Keratinocyte (primary cell): ENCODE measurements at regions not wholly inside any gene's neighbourhood (a gene's known extent, or its start where the extent isn't known, plus 50 kb on each side); places are given as distances from the start of the nearest gene placed in this dataset.

ENCODE experiments used
- EZH2 ChIP-seq: IDR thresholded peaks from one replicate; pipeline ENCODE4 v1.6.1; 2012; ENCODE audit warnings: inconsistent platforms, mild to moderate bottlenecking, low read length, moderate library complexity
- TF ChIP-seq, protein P1 (sequence below), 3 experiments: IDR thresholded peaks in 1 of 3; conservative IDR thresholded peaks in 1 of 3; optimal IDR thresholded peaks in 1 of 3; 2 replicates in 2 of 3; 3 replicates in 1 of 3; pipeline versions ENCODE3 to v1.5.1; 2011; ENCODE audit warnings: low read length in 3 of 3, mild to moderate bottlenecking in 3 of 3, moderate library complexity in 2 of 3, control low read depth in 1 of 3, inconsistent platforms in 1 of 3; ENCODE audit not compliant: insufficient read depth in 2 of 3; ENCODE audit errors: extremely low read depth in 1 of 3

DNA sequence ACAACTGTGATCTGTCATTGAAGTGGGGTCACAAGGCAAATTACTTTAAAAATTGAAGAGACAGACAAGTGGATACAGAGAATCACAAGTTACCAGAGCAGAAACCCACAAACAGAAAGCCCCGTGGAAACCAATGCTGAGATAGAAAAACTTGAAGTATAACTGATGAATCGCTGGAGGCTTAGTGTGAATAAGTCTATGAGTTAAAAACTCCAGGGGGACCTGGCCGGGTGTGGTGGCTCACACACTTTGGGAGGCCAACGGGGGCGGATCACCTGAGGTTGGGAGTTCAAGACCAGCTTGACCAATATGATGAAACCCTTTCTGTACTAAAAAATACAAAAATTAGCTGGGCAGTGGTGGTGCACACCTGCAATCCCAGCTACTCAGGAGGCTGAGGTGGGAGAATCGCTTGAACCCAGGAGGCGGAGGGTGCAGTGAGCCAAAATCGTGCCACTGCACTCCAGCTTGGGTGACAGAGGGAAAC lies 69.7 kb upstream of the ZNRF2 start:
- TF ChIP-seq, protein P1, sequence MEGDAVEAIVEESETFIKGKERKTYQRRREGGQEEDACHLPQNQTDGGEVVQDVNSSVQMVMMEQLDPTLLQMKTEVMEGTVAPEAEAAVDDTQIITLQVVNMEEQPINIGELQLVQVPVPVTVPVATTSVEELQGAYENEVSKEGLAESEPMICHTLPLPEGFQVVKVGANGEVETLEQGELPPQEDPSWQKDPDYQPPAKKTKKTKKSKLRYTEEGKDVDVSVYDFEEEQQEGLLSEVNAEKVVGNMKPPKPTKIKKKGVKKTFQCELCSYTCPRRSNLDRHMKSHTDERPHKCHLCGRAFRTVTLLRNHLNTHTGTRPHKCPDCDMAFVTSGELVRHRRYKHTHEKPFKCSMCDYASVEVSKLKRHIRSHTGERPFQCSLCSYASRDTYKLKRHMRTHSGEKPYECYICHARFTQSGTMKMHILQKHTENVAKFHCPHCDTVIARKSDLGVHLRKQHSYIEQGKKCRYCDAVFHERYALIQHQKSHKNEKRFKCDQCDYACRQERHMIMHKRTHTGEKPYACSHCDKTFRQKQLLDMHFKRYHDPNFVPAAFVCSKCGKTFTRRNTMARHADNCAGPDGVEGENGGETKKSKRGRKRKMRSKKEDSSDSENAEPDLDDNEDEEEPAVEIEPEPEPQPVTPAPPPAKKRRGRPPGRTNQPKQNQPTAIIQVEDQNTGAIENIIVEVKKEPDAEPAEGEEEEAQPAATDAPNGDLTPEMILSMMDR (optimal IDR thresholded peaks at IDR 0.05 in 1 of 3, IDR thresholded peaks at IDR 0.05 in 1 of 3, conservative IDR thresholded peaks at IDR 0.05 in 1 of 3; ENCODE audit: extremely low read depth in 1 of 3, insufficient read depth in 2 of 3, low read length in 3 of 3): no peak
- no peak for TF ChIP-seq EZH2
